SK-N-SH (cell line): ENCODE measurements at regions not wholly inside any gene's neighbourhood (a gene's known extent, or its start where the extent isn't known, plus 50 kb on each side); places are given as distances from the start of the nearest gene placed in this dataset.

Experiments used
- ELF1 ChIP-seq: IDR thresholded peaks from 2 replicates; pipeline ENCODE4 v1.4.0; 2012
- EP300 ChIP-seq, 2 experiments: IDR thresholded peaks; 2 replicates each; pipeline versions ENCODE4 v1.4.0 to v1.6.1; 2012; ENCODE audit warnings: borderline replicate concordance in 1 of 2, low read depth in 1 of 2, low read length in 1 of 2
- POLR2AphosphoS5 ChIP-seq: IDR thresholded peaks from 2 replicates; pipeline ENCODE4 v1.6.1; 2012; ENCODE audit warnings: low read depth, low read length
- TF ChIP-seq, protein P1 (sequence below): IDR thresholded peaks from 2 replicates; pipeline ENCODE4 v1.6.1; 2012; ENCODE audit warnings: mild to moderate bottlenecking, low read depth, low read length, moderate library complexity
- TF ChIP-seq, protein P2 (sequence below): fragments of 200-600 bp; sonication (generic); IDR thresholded peaks from 2 replicates; pipeline ENCODE4 v1.6.1; 2017; ENCODE audit warnings: antibody characterized with exemption, mild to moderate bottlenecking, moderate library complexity

GRCh38 chr6:23842760-23843159 is 283.3 kb upstream of the NRSN1 start:
- TF ChIP-seq, protein P1, sequence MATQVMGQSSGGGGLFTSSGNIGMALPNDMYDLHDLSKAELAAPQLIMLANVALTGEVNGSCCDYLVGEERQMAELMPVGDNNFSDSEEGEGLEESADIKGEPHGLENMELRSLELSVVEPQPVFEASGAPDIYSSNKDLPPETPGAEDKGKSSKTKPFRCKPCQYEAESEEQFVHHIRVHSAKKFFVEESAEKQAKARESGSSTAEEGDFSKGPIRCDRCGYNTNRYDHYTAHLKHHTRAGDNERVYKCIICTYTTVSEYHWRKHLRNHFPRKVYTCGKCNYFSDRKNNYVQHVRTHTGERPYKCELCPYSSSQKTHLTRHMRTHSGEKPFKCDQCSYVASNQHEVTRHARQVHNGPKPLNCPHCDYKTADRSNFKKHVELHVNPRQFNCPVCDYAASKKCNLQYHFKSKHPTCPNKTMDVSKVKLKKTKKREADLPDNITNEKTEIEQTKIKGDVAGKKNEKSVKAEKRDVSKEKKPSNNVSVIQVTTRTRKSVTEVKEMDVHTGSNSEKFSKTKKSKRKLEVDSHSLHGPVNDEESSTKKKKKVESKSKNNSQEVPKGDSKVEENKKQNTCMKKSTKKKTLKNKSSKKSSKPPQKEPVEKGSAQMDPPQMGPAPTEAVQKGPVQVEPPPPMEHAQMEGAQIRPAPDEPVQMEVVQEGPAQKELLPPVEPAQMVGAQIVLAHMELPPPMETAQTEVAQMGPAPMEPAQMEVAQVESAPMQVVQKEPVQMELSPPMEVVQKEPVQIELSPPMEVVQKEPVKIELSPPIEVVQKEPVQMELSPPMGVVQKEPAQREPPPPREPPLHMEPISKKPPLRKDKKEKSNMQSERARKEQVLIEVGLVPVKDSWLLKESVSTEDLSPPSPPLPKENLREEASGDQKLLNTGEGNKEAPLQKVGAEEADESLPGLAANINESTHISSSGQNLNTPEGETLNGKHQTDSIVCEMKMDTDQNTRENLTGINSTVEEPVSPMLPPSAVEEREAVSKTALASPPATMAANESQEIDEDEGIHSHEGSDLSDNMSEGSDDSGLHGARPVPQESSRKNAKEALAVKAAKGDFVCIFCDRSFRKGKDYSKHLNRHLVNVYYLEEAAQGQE, result no peak
- TF ChIP-seq, protein P2, sequence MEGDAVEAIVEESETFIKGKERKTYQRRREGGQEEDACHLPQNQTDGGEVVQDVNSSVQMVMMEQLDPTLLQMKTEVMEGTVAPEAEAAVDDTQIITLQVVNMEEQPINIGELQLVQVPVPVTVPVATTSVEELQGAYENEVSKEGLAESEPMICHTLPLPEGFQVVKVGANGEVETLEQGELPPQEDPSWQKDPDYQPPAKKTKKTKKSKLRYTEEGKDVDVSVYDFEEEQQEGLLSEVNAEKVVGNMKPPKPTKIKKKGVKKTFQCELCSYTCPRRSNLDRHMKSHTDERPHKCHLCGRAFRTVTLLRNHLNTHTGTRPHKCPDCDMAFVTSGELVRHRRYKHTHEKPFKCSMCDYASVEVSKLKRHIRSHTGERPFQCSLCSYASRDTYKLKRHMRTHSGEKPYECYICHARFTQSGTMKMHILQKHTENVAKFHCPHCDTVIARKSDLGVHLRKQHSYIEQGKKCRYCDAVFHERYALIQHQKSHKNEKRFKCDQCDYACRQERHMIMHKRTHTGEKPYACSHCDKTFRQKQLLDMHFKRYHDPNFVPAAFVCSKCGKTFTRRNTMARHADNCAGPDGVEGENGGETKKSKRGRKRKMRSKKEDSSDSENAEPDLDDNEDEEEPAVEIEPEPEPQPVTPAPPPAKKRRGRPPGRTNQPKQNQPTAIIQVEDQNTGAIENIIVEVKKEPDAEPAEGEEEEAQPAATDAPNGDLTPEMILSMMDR, result no peak
- TF ChIP-seq POLR2AphosphoS5 (no peak), ELF1 (no peak), EP300 (IDR thresholded peaks at IDR 0.05; ENCODE audit: borderline replicate concordance in 1 of 2, low read depth in 1 of 2, low read length in 1 of 2) (no peak)
